Smooth muscle cell (in vitro differentiated cells): ENCODE measurements at regions not wholly inside any gene's neighbourhood (a gene's known extent, or its start where the extent isn't known, plus 50 kb on each side); places are given as distances from the start of the nearest gene placed in this dataset.

Source experiments
- DNase-seq: peaks from one replicate; lab custom pipeline; 2025; ENCODE audit not compliant: unreplicated experiment; lab: John Stamatoyannopoulos, UW
- H2AFZ ChIP-seq: fragments of 200-600 bp; sonication (generic); 2 replicates; pipeline ENCODE4 v1.6.0; 2016; ENCODE audit warnings: antibody characterized with exemption, low read depth, mild to moderate bottlenecking
- H3F3A ChIP-seq: fragments of 200-600 bp; sonication (generic); 2 replicates; pipeline ENCODE4 v1.6.0; 2017; ENCODE audit warnings: antibody characterized with exemption, low read depth
- H3K27ac ChIP-seq: fragments of 200-600 bp; sonication (generic); 2 replicates; pipeline ENCODE4 v1.5.1; 2016; ENCODE audit warnings: low read depth, mild to moderate bottlenecking
- H3K27me3 ChIP-seq: fragments of 200-600 bp; sonication (generic); 2 replicates; pipeline ENCODE4 v1.6.1; 2016; ENCODE audit warnings: low read depth, mild to moderate bottlenecking
- H3K36me3 ChIP-seq: fragments of 200-600 bp; sonication (generic); 2 replicates; pipeline ENCODE4 v1.5.1; 2016; ENCODE audit warnings: low read depth
- H3K4me1 ChIP-seq: fragments of 200-600 bp; sonication (generic); 2 replicates; pipeline ENCODE4 v1.5.1; 2016; ENCODE audit warnings: low read depth
- H3K4me2 ChIP-seq: fragments of 200-600 bp; sonication (generic); 2 replicates; pipeline ENCODE4 v1.6.0; 2016; ENCODE audit warnings: mild to moderate bottlenecking
- H3K4me3 ChIP-seq: fragments of 200-600 bp; sonication (generic); 2 replicates; pipeline ENCODE4 v1.5.1; 2016; ENCODE audit warnings: mild to moderate bottlenecking
- H3K79me2 ChIP-seq: fragments of 200-600 bp; sonication (generic); 2 replicates; pipeline ENCODE4 v1.6.0; 2016; ENCODE audit warnings: low read depth, mild to moderate bottlenecking
- H3K9ac ChIP-seq: fragments of 200-600 bp; sonication (generic); 2 replicates; pipeline ENCODE4 v1.6.0; 2016; ENCODE audit warnings: low read depth
- H3K9me3 ChIP-seq: fragments of 200-600 bp; sonication (generic); replicated peaks from 2 replicates; pipeline ENCODE4 v1.5.1; 2016; ENCODE audit warnings: low read depth
- H4K20me1 ChIP-seq: fragments of 200-600 bp; sonication (generic); 2 replicates; pipeline ENCODE4 v1.6.0; 2016; ENCODE audit warnings: low read depth
- CTCF ChIP-seq: fragments of 200-600 bp; sonication (generic); IDR thresholded peaks from 2 replicates; pipeline ENCODE4 v1.5.1; 2017; ENCODE audit warnings: borderline replicate concordance, mild to moderate bottlenecking, antibody characterized with exemption; ENCODE audit not compliant: insufficient read depth, poor library complexity, severe bottlenecking
- WGBS: methylation state at CpG from one replicate; pipeline ENCODE4 v1.1.7; 2016; ENCODE audit warnings: low lambda C conversion rate; 5-methylcytosine and 5-hydroxymethylcytosine counted together

- Histone ChIP-seq H3F3A (no peaks in the 10 kb centered on the region), H3K79me2 (no peaks in the 10 kb centered on the region), H2AFZ (no peak overlapping the region), H3K27me3 (no peaks in the 10 kb centered on the region), H4K20me1 (peaks cover 3% of the 10 kb centered on the region), H3K4me3 (no peak overlapping the region), H3K4me2 (no peak overlapping the region), H3K9me3 (no peaks in the 10 kb centered on the region), H3K36me3 (no peaks in the 10 kb centered on the region), H3K4me1 (no peaks in the 10 kb centered on the region), H3K27ac (no peak overlapping the region), H3K9ac (no peak overlapping the region)
- DNase-seq: no peak
- WGBS: 75% methylated on average over 3 of the region's 3 CpGs
- no peak for TF ChIP-seq CTCF
Measured at GRCh38 chr3:168583977-168584376, 488.3 kb upstream of the GOLIM4 start.

- Histone ChIP-seq H3K27me3 (no peaks in the 10 kb centered on the region), H3K9me3 (no peaks in the 10 kb centered on the region), H4K20me1 (peaks cover 3% of the 10 kb centered on the region), H3K9ac (no peak overlapping the region), H3K4me1 (no peaks in the 10 kb centered on the region), H3K36me3 (no peaks in the 10 kb centered on the region), H3K79me2 (no peaks in the 10 kb centered on the region), H3F3A (no peaks in the 10 kb centered on the region), H3K4me2 (no peak overlapping the region), H2AFZ (no peak overlapping the region), H3K4me3 (no peak overlapping the region), H3K27ac (no peak overlapping the region)
- no peak for DNase-seq
- no peak for TF ChIP-seq CTCF
Measured at GRCh38 chr3:168582503-168582902, 486.8 kb upstream of the GOLIM4 start.

- Histone ChIP-seq H3F3A (no peaks in the 10 kb centered on the region), H3K4me2 (no peak overlapping the region), H3K27me3 (no peaks in the 10 kb centered on the region), H3K4me1 (no peaks in the 10 kb centered on the region), H2AFZ (no peak overlapping the region), H3K9me3 (no peaks in the 10 kb centered on the region), H3K36me3 (no peaks in the 10 kb centered on the region), H3K9ac (no peak overlapping the region), H3K4me3 (no peak overlapping the region), H3K79me2 (no peaks in the 10 kb centered on the region), H4K20me1 (peaks cover 3% of the 10 kb centered on the region), H3K27ac (no peak overlapping the region)
- no peak for DNase-seq
- no peak for TF ChIP-seq CTCF
- whole genome bisulfite sequencing: 46% methylated on average over 2 of the region's 2 CpGs
Measured at GRCh38 chr3:168581771-168582225, 486.1 kb upstream of the GOLIM4 start.

GRCh38 chr3:168579010-168579409 is 483.3 kb upstream of the GOLIM4 start:
- Histone ChIP-seq H3K4me1 (no peaks in the 10 kb centered on the region), H3K27ac (no peak overlapping the region), H3K79me2 (no peaks in the 10 kb centered on the region), H3K9ac (no peak overlapping the region), H4K20me1 (peaks cover 3% of the 10 kb centered on the region), H3F3A (no peaks in the 10 kb centered on the region), H3K4me2 (no peak overlapping the region), H2AFZ (no peak overlapping the region), H3K27me3 (no peaks in the 10 kb centered on the region), H3K36me3 (no peaks in the 10 kb centered on the region), H3K9me3 (no peaks in the 10 kb centered on the region), H3K4me3 (no peak overlapping the region)
- 86% methylated on average over 1 of the region's 1 CpG for WGBS
- no peak for TF ChIP-seq CTCF
- DNase-seq: no peak
